Thymus (tissue), 11 donors: ENCODE measurements at regions not wholly inside any gene's neighbourhood (a gene's known extent, or its start where the extent isn't known, plus 50 kb on each side); places are given as distances from the start of the nearest gene placed in this dataset.

Source experiments
- DNase-seq, 9 donors: peaks; one replicate each; pipeline ENCODE4 v3.0.0-alpha.2; 2013; ENCODE audit warnings: low spot score in 9 of 9, low read depth in 6 of 9, missing footprints in 1 of 9
- H3K27ac ChIP-seq, 2 donors: one replicate each; pipeline ENCODE4 v1.5.1; 2013; ENCODE audit warnings: control low read depth in 1 of 2, low read depth in 1 of 2, low read length in 1 of 2, mild to moderate bottlenecking in 1 of 2, moderate library complexity in 1 of 2
- H3K27me3 ChIP-seq, 2 donors: one replicate each; pipeline ENCODE4 v1.5.1; 2013; ENCODE audit warnings: low read length in 1 of 2; ENCODE audit not compliant: control insufficient read depth in 2 of 2, insufficient read depth in 1 of 2
- H3K36me3 ChIP-seq, 2 donors: one replicate each; pipeline ENCODE4 v1.5.1; 2013; ENCODE audit warnings: low read length in 1 of 2, mild to moderate bottlenecking in 1 of 2, moderate library complexity in 1 of 2; ENCODE audit not compliant: control insufficient read depth in 2 of 2, insufficient read depth in 2 of 2
- H3K4me1 ChIP-seq, 2 donors: one replicate each; pipeline ENCODE4 v1.5.1; 2013; ENCODE audit warnings: low read length in 2 of 2; ENCODE audit not compliant: control insufficient read depth in 2 of 2, insufficient read depth in 2 of 2
- H3K4me3 ChIP-seq, 2 donors: one replicate each; pipeline ENCODE4 v1.5.1; 2013; ENCODE audit warnings: low read length in 2 of 2, control low read depth in 1 of 2, mild to moderate bottlenecking in 1 of 2
- H3K9me3 ChIP-seq, 2 donors: one replicate each; pipeline ENCODE4 v1.5.1; 2013; ENCODE audit warnings: low read length in 1 of 2, mild to moderate bottlenecking in 1 of 2; ENCODE audit not compliant: control insufficient read depth in 2 of 2, insufficient read depth in 1 of 2
- WGBS: extraction: QIAGEN DNeasy Blood & Tissue Kit; methylation state at CpG from one replicate; pipeline ENCODE4 v1.1.7; 2013; 5-methylcytosine and 5-hydroxymethylcytosine counted together
- donor health status: healthy.

- DNase-seq = no peak
- H3K9me3 ChIP-seq = no peaks in the 10 kb centered on the region
- no peaks in the 10 kb centered on the region for H3K36me3 ChIP-seq
- no peak overlapping the region for H3K4me3 ChIP-seq
- 97% methylated on average over 1 of the region's 1 CpG for WGBS
- no peaks in the 10 kb centered on the region for H3K27me3 ChIP-seq
- no peak overlapping the region for H3K27ac ChIP-seq
- no peaks in the 10 kb centered on the region for H3K4me1 ChIP-seq
Observed at GRCh38 chr4:56234098-56234497, 153.2 kb downstream of the AASDH start.

- H3K4me1 ChIP-seq = no peaks in the 10 kb centered on the region
- no peaks in the 10 kb centered on the region for H3K9me3 ChIP-seq
- H3K4me3 ChIP-seq = no peak overlapping the region
- 79% methylated on average over 3 of the region's 3 CpGs for WGBS
- no peaks in the 10 kb centered on the region for H3K36me3 ChIP-seq
- DNase-seq = no peak
- H3K27me3 ChIP-seq = no peaks in the 10 kb centered on the region
- H3K27ac ChIP-seq = no peak overlapping the region
Observed at GRCh38 chr4:56231410-56231809, 155.9 kb downstream of the AASDH start.

- Histone ChIP-seq H3K4me1 (no peaks in the 10 kb centered on the region), H3K36me3 (no peaks in the 10 kb centered on the region), H3K27ac (no peak overlapping the region), H3K27me3 (no peaks in the 10 kb centered on the region), H3K9me3 (no peaks in the 10 kb centered on the region), H3K4me3 (no peak overlapping the region)
- peak in 1 of 9 donors; percentile 8 for DNase-seq
- WGBS = 0% methylated on average over 1 of the region's 1 CpG
Observed at GRCh38 chr4:56229947-56230346, 157.3 kb downstream of the AASDH start.

GRCh38 chr4:56227301-56227835 lies 159.9 kb downstream of the AASDH start:
- H3K9me3 ChIP-seq = no peaks in the 10 kb centered on the region
- no peak overlapping the region for H3K27ac ChIP-seq
- H3K4me3 ChIP-seq = no peak overlapping the region
- WGBS = 87% methylated on average over 6 of the region's 6 CpGs
- no peaks in the 10 kb centered on the region for H3K36me3 ChIP-seq
- no peaks in the 10 kb centered on the region for H3K27me3 ChIP-seq
- no peak for DNase-seq
- no peaks in the 10 kb centered on the region for H3K4me1 ChIP-seq

GRCh38 chr4:56226579-56226978 lies 160.7 kb downstream of the AASDH start:
- H3K27me3 ChIP-seq = no peaks in the 10 kb centered on the region
- 91% methylated on average over 2 of the region's 2 CpGs for WGBS
- H3K36me3 ChIP-seq = no peaks in the 10 kb centered on the region
- H3K9me3 ChIP-seq = no peaks in the 10 kb centered on the region
- H3K27ac ChIP-seq = no peak overlapping the region
- DNase-seq = no peak
- no peaks in the 10 kb centered on the region for H3K4me1 ChIP-seq
- H3K4me3 ChIP-seq = no peak overlapping the region

DNA sequence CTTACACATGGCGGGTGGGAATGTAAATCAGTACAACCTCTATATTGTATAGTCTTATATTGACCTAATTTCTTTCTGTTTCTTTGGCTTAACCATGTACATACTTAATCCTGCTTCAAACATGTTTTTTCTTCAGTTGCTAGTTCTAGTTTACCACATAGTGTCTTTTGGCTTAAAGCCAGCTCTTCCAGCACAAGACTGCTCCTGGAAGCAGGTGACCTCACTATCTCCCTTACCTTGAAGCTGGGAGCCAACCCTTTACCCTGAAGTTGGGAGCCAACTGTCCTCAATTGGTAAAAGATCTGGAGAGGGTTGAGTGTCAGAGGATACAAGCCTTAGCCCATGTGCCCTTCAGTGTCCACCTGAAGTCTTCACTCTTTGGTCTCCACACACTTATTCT lies 162.7 kb downstream of the AASDH start:
- H3K27ac ChIP-seq = no peak overlapping the region
- H3K9me3 ChIP-seq = no peaks in the 10 kb centered on the region
- no peak for DNase-seq
- no peak overlapping the region for H3K4me3 ChIP-seq
- H3K36me3 ChIP-seq = no peaks in the 10 kb centered on the region
- no peaks in the 10 kb centered on the region for H3K27me3 ChIP-seq
- no peaks in the 10 kb centered on the region for H3K4me1 ChIP-seq
- 98% methylated on average over 1 of the region's 1 CpG for WGBS

- 98% methylated on average over 6 of the region's 6 CpGs for WGBS
- Histone ChIP-seq H3K4me1 (no peaks in the 10 kb centered on the region), H3K27ac (no peak overlapping the region)
Observed at GRCh38 chr4:56222514-56222913, 164.8 kb downstream of the AASDH start.

DNA sequence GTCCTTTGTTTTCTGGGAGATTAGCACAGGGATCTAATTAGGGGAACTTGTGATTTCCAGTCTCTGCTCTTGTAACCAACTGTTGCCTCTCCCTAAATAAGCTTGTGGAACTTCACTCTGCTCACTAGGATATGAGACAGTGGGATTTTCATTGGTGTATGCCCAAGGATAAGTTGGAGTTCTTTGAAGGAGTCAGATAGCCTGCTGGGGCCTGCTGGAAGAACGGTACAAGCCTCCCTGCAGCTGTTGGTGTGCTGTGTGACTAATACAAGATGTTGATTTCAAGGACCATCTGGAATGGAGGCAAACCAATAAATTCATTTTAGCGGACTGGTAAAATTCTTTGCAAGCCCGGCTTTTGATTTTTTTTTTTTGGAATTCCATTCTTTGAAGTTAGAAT lies 167.0 kb downstream of the AASDH start:
- DNase-seq = no peak
- no peaks in the 10 kb centered on the region for H3K4me1 ChIP-seq
- no peak overlapping the region for H3K27ac ChIP-seq
- H3K9me3 ChIP-seq = no peaks in the 10 kb centered on the region
- H3K4me3 ChIP-seq = no peak overlapping the region
- H3K36me3 ChIP-seq = no peaks in the 10 kb centered on the region
- H3K27me3 ChIP-seq = no peaks in the 10 kb centered on the region
- 96% methylated on average over 3 of the region's 3 CpGs for WGBS

More at GRCh38 chr4:56222514-56222913, 164.8 kb downstream of the AASDH start:
- H3K4me3 ChIP-seq = no peak overlapping the region
- no peak for DNase-seq
- H3K9me3 ChIP-seq = no peaks in the 10 kb centered on the region
- H3K27me3 ChIP-seq = no peaks in the 10 kb centered on the region
- no peaks in the 10 kb centered on the region for H3K36me3 ChIP-seq

DNA sequence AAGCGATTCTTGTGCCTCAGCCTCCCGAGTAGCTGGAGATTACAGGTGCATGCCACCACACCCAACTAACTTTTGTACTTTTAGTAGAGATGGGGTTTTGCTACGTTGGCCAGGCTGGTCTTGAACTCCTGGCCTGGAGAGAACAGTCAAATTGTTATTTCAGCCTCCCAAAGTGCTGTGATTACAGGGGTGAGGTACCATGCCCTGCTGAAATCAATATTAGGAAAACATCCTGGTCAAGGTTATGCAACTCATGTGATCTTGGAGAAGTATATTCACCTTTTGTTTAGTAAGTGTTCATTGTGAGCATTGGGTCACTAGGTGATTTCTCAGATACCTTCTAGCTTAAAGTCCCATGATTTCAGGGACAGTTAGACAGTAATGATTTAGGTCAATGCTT lies 167.8 kb downstream of the AASDH start:
- no peak overlapping the region for H3K27ac ChIP-seq
- H3K4me3 ChIP-seq = no peak overlapping the region
- no peaks in the 10 kb centered on the region for H3K27me3 ChIP-seq
- no peaks in the 10 kb centered on the region for H3K4me1 ChIP-seq
- H3K36me3 ChIP-seq = no peaks in the 10 kb centered on the region
- DNase-seq = no peak
- H3K9me3 ChIP-seq = no peaks in the 10 kb centered on the region
- 97% methylated on average over 3 of the region's 3 CpGs for WGBS
